Lower lobe of right lung (tissue), 2 donors: ENCODE measurements at regions not wholly inside any gene's neighbourhood (a gene's known extent, or its start where the extent isn't known, plus 50 kb on each side); places are given as distances from the start of the nearest gene placed in this dataset.

Source experiments
- ATAC-seq, 2 donors: fragments of 200-7000 bp; cut with Tn5 transposase; one replicate each; pipeline ENCODE4 v1.9.1; 2020 to 2022; ENCODE audit warnings: mild to moderate bottlenecking in 2 of 2, moderate library complexity in 2 of 2
- DNase-seq: peaks from one replicate; pipeline ENCODE4 v3.0.0-alpha.2; 2020
- H3K27ac ChIP-seq: fragments of 200-600 bp; one replicate; pipeline ENCODE4 v1.8.0; 2022
- H3K27me3 ChIP-seq: fragments of 200-600 bp; one replicate; pipeline ENCODE4 v1.8.0; 2022; ENCODE audit warnings: low read depth
- H3K36me3 ChIP-seq: fragments of 200-600 bp; one replicate; pipeline ENCODE4 v1.8.0; 2022; ENCODE audit warnings: mild to moderate bottlenecking
- H3K4me1 ChIP-seq: fragments of 200-600 bp; one replicate; pipeline ENCODE4 v1.8.0; 2022
- H3K4me3 ChIP-seq: fragments of 200-600 bp; one replicate; pipeline ENCODE4 v1.8.0; 2022; ENCODE audit warnings: mild to moderate bottlenecking
- H3K9me3 ChIP-seq: fragments of 200-600 bp; one replicate; pipeline ENCODE4 v1.8.0; 2022
- CTCF ChIP-seq: fragments of 200-600 bp; IDR thresholded peaks from one replicate; pipeline ENCODE4 v1.8.0; 2022; ENCODE audit warnings: antibody characterized with exemption, mild to moderate bottlenecking
- intact Hi-C: fragments of 100-400 bp; cut with DNase I; formaldehyde crosslinking; loops from one replicate; pipeline ENCODE4 v1.11.0; 2022
- donor health status: DM: no; HTN: yes; CAD: no; lungs with severe emphysema.

- ATAC-seq = no peak
- no peak for TF ChIP-seq CTCF
- H3K27ac ChIP-seq = no peak overlapping the region
- H3K9me3 ChIP-seq = no peaks in the 10 kb centered on the region
- H3K4me1 ChIP-seq = no peaks in the 10 kb centered on the region
- H3K4me3 ChIP-seq = no peak overlapping the region
- no peaks in the 10 kb centered on the region for H3K36me3 ChIP-seq
- peaks cover 11% of the 10 kb centered on the region for H3K27me3 ChIP-seq
- no peak for DNase-seq
- intact Hi-C loops = no loop called here
These were observed 781.6 kb downstream of the BRD1 start for GRCh38 chr22:49046000-49046545.

GRCh38 chr22:49045276-49045675 is 782.4 kb downstream of the BRD1 start:
- DNase-seq (no peak), ATAC-seq (no peak)
- Histone ChIP-seq H3K27ac (no peak overlapping the region), H3K36me3 (no peaks in the 10 kb centered on the region), H3K4me1 (no peaks in the 10 kb centered on the region), H3K9me3 (no peaks in the 10 kb centered on the region), H3K4me3 (no peak overlapping the region), H3K27me3 (peaks cover 12% of the 10 kb centered on the region)
- intact Hi-C loops = no loop called here
- no peak for TF ChIP-seq CTCF

GRCh38 chr22:49044776-49045175 is 782.9 kb downstream of the BRD1 start:
- ATAC-seq = no peak
- intact Hi-C loops = no loop called here
- no peaks in the 10 kb centered on the region for H3K9me3 ChIP-seq
- no peak overlapping the region for H3K4me3 ChIP-seq
- H3K36me3 ChIP-seq = no peaks in the 10 kb centered on the region
- H3K27ac ChIP-seq = no peak overlapping the region
- H3K4me1 ChIP-seq = no peaks in the 10 kb centered on the region
- no peak for DNase-seq
- peaks cover 15% of the 10 kb centered on the region for H3K27me3 ChIP-seq
- no peak for TF ChIP-seq CTCF

GRCh38 chr22:49044091-49044490 is 783.6 kb downstream of the BRD1 start:
- Histone ChIP-seq H3K27me3 (peaks cover 11% of the 10 kb centered on the region), H3K9me3 (no peaks in the 10 kb centered on the region), H3K4me1 (no peaks in the 10 kb centered on the region), H3K27ac (no peak overlapping the region), H3K36me3 (no peaks in the 10 kb centered on the region), H3K4me3 (no peak overlapping the region)
- no peak for DNase-seq
- no peak for TF ChIP-seq CTCF
- intact Hi-C loops = no loop called here
- ATAC-seq = no peak

GRCh38 chr22:49042877-49043859 is 784.5 kb downstream of the BRD1 start:
- Histone ChIP-seq H3K27me3 (peaks cover 11% of the 10 kb centered on the region), H3K27ac (no peak overlapping the region), H3K9me3 (no peaks in the 10 kb centered on the region), H3K36me3 (no peaks in the 10 kb centered on the region), H3K4me3 (no peak overlapping the region), H3K4me1 (no peaks in the 10 kb centered on the region)
- DNase-seq = no peak
- intact Hi-C loops = no loop called here
- ATAC-seq = no peak
- TF ChIP-seq CTCF = no peak
